A673 (cell line): ENCODE measurements at regions not wholly inside any gene's neighbourhood (a gene's known extent, or its start where the extent isn't known, plus 50 kb on each side); places are given as distances from the start of the nearest gene placed in this dataset.
"Not testable (repeated sequence)": the region's sequence is repeated elsewhere in the genome, so short reads cannot be mapped to it uniquely, and the experiment has no call there.

Source experiments
- EZH2 ChIP-seq: fragments of 200-600 bp; sonication (generic); IDR thresholded peaks from 2 replicates; pipeline ENCODE4 v1.6.1; 2017; ENCODE audit warnings: borderline replicate concordance, low read depth, mild to moderate bottlenecking, mixed read lengths, antibody characterized with exemption, low read length; ENCODE audit not compliant: poor library complexity, severe bottlenecking
- TF ChIP-seq, protein P1 (sequence below): fragments of 300-800, 200-600 bp; sonication (generic); conservative IDR thresholded peaks from 2 replicates; pipeline ENCODE4 v1.5.1; 2017; ENCODE audit warnings: low read depth, mild to moderate bottlenecking, antibody characterized with exemption, low read length, moderate library complexity, mixed read lengths

DNA sequence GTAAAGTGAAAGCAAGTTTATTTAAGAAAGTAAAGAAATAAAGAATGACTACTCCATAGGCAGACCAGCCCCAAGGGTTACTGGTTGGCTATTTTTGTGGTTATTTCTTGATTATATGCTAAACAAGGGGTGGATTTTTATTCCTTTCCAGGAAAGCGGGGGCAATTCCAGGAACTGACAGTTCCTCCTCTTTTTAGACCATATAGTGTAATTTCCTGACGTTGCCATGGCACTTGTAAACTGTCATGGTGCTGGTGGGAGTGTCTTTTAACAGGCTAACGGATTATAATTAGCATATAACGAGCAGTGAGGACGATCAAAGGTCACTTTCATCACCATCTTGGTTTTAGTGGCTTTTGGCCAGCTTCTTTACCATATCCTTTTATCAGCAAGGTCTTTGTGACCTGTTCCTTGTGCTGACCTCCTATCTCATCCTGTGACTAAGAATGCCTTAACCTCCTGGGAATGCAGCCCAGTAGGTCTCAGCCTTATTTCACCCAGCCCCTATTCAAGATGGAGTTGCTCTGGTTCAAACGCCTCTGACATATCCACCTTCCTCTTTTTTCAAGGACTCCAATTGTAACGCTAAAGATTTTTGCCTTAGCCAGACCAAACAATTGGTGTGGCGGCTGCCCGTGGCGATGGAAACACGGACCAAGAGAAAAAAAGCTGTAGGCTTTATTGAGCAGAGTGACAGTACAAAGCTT is 103.8 kb downstream of the FAM72B start:
- TF ChIP-seq, protein P1, sequence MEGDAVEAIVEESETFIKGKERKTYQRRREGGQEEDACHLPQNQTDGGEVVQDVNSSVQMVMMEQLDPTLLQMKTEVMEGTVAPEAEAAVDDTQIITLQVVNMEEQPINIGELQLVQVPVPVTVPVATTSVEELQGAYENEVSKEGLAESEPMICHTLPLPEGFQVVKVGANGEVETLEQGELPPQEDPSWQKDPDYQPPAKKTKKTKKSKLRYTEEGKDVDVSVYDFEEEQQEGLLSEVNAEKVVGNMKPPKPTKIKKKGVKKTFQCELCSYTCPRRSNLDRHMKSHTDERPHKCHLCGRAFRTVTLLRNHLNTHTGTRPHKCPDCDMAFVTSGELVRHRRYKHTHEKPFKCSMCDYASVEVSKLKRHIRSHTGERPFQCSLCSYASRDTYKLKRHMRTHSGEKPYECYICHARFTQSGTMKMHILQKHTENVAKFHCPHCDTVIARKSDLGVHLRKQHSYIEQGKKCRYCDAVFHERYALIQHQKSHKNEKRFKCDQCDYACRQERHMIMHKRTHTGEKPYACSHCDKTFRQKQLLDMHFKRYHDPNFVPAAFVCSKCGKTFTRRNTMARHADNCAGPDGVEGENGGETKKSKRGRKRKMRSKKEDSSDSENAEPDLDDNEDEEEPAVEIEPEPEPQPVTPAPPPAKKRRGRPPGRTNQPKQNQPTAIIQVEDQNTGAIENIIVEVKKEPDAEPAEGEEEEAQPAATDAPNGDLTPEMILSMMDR: not testable (repeated sequence)
- TF ChIP-seq EZH2: not testable (repeated sequence)
